HL-60 (cell line): ENCODE measurements at regions not wholly inside any gene's neighbourhood (a gene's known extent, or its start where the extent isn't known, plus 50 kb on each side); places are given as distances from the start of the nearest gene placed in this dataset.

Source experiments
- CTCF ChIP-seq: IDR thresholded peaks from one replicate; pipeline ENCODE4 v1.5.1; 2011; ENCODE audit warnings: low read length, control low read depth, inconsistent platforms; ENCODE audit not compliant: insufficient read depth
- REST ChIP-seq: IDR thresholded peaks from 2 replicates; pipeline ENCODE4 v1.6.1; 2012; ENCODE audit warnings: low read depth; ENCODE audit not compliant: insufficient replicate concordance

GRCh38 chr5:73378070-73378469 is 70.5 kb downstream of the FOXD1 start:
- no peak for TF ChIP-seq REST
- no peak for TF ChIP-seq CTCF
